Hepatocyte (in vitro differentiated cells): ENCODE measurements at regions not wholly inside any gene's neighbourhood (a gene's known extent, or its start where the extent isn't known, plus 50 kb on each side); places are given as distances from the start of the nearest gene placed in this dataset.

Source experiments
- DNase-seq: peaks from one replicate; pipeline ENCODE4 v3.0.0-alpha.2; 2016; ENCODE audit warnings: low spot score
- H2AFZ ChIP-seq: fragments of 200-600 bp; sonication (generic); 2 replicates; pipeline ENCODE4 v1.6.0; 2016; ENCODE audit warnings: antibody characterized with exemption, mild to moderate bottlenecking
- H3K27ac ChIP-seq: fragments of 200-600 bp; sonication (generic); 2 replicates; pipeline ENCODE4 v1.5.1; 2016; ENCODE audit warnings: mild to moderate bottlenecking
- H3K27me3 ChIP-seq: fragments of 200-600 bp; sonication (generic); 2 replicates; pipeline ENCODE4 v1.6.1; 2016
- H3K36me3 ChIP-seq: fragments of 200-600 bp; sonication (generic); replicated peaks from 2 replicates; pipeline ENCODE4 v1.5.1; 2016; ENCODE audit warnings: low read depth; ENCODE audit not compliant: insufficient read depth
- H3K4me1 ChIP-seq: fragments of 200-600 bp; sonication (generic); 2 replicates; pipeline ENCODE4 v1.5.1; 2016; ENCODE audit warnings: mild to moderate bottlenecking, moderate library complexity; ENCODE audit not compliant: insufficient read depth
- H3K4me2 ChIP-seq: fragments of 200-600 bp; sonication (generic); 2 replicates; pipeline ENCODE4 v1.6.0; 2016
- H3K4me3 ChIP-seq: fragments of 200-600 bp; sonication (generic); 2 replicates; pipeline ENCODE4 v1.5.1; 2016; ENCODE audit warnings: mild to moderate bottlenecking
- H3K79me2 ChIP-seq: fragments of 200-600 bp; sonication (generic); 2 replicates; pipeline ENCODE4 v1.6.0; 2017; ENCODE audit warnings: mild to moderate bottlenecking
- H3K9me2 ChIP-seq: fragments of 200-600 bp; sonication (generic); replicated peaks from 2 replicates; pipeline ENCODE4 v1.6.0; 2017; ENCODE audit warnings: mild to moderate bottlenecking; ENCODE audit not compliant: insufficient read depth
- H3K9me3 ChIP-seq: fragments of 200-600 bp; sonication (generic); 2 replicates; pipeline ENCODE4 v1.5.1; 2016; ENCODE audit warnings: low read depth, mild to moderate bottlenecking
- H4K20me1 ChIP-seq: fragments of 200-600 bp; sonication (generic); 2 replicates; pipeline ENCODE4 v1.6.0; 2016; ENCODE audit warnings: mild to moderate bottlenecking; ENCODE audit not compliant: insufficient read depth, poor library complexity, severe bottlenecking
- EZH2 ChIP-seq: fragments of 200-600 bp; sonication (generic); IDR thresholded peaks from 2 replicates; pipeline ENCODE4 v1.6.1; 2016; ENCODE audit warnings: antibody characterized with exemption, mild to moderate bottlenecking, borderline replicate concordance
- EZH2phosphoT487 ChIP-seq: fragments of 200-600 bp; sonication (generic); IDR thresholded peaks from one replicate; pipeline ENCODE4 v1.6.1; 2018; ENCODE audit warnings: antibody characterized with exemption, mild to moderate bottlenecking, low read depth, moderate library complexity; ENCODE audit not compliant: unreplicated experiment, severe bottlenecking
- WGBS: methylation state at CpG from one replicate; pipeline ENCODE4 v1.1.6; 2016; ENCODE audit warnings: low lambda C conversion rate; ENCODE audit errors: missing lambda C conversion rate; 5-methylcytosine and 5-hydroxymethylcytosine counted together
- TF ChIP-seq, protein P1 (sequence below): fragments of 200-600 bp; sonication (generic); IDR thresholded peaks from 2 replicates; pipeline ENCODE4 v1.5.1; 2016; ENCODE audit warnings: antibody characterized with exemption, mild to moderate bottlenecking; ENCODE audit not compliant: poor library complexity

DNA sequence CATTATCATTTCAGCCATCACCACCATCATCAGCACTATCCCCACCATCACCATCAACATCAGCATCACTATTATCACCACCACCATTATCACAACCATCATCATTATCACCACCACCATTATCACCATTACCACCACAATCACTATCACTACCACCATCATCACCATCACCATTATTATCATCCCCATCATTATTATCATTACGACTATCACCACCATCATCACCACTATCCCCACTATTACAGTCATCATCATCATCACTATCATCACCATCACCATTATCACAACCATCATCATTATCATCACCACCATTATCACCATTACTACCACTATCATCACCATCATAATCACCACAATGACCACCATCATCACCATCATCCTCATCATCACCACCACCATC, 50.4 kb upstream of the CMKLR1 start:
- Histone ChIP-seq H3K79me2 (no peaks in the 10 kb centered on the region), H2AFZ (no peak overlapping the region), H3K4me1 (no peaks in the 10 kb centered on the region), H3K27me3 (no peaks in the 10 kb centered on the region), H3K4me2 (no peak overlapping the region), H3K4me3 (no peak overlapping the region), H3K27ac (no peak overlapping the region), H3K36me3 (no peaks in the 10 kb centered on the region), H3K9me2 (no peaks in the 10 kb centered on the region), H3K9me3 (no peaks in the 10 kb centered on the region), H4K20me1 (no peaks in the 10 kb centered on the region)
- no peak for DNase-seq
- 100% methylated on average over 1 of the region's 1 CpG for WGBS
- TF ChIP-seq EZH2 (no peak), EZH2phosphoT487 (no peak)
- TF ChIP-seq, protein P1, sequence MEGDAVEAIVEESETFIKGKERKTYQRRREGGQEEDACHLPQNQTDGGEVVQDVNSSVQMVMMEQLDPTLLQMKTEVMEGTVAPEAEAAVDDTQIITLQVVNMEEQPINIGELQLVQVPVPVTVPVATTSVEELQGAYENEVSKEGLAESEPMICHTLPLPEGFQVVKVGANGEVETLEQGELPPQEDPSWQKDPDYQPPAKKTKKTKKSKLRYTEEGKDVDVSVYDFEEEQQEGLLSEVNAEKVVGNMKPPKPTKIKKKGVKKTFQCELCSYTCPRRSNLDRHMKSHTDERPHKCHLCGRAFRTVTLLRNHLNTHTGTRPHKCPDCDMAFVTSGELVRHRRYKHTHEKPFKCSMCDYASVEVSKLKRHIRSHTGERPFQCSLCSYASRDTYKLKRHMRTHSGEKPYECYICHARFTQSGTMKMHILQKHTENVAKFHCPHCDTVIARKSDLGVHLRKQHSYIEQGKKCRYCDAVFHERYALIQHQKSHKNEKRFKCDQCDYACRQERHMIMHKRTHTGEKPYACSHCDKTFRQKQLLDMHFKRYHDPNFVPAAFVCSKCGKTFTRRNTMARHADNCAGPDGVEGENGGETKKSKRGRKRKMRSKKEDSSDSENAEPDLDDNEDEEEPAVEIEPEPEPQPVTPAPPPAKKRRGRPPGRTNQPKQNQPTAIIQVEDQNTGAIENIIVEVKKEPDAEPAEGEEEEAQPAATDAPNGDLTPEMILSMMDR, result no peak
